HG03571 (cell line): ENCODE measurements at regions not wholly inside any gene's neighbourhood (a gene's known extent, or its start where the extent isn't known, plus 50 kb on each side); places are given as distances from the start of the nearest gene placed in this dataset.
A peak's percentile ranks its signal among the peaks of the same experiment; 100 is the strongest.

Source experiments
- ATAC-seq: cut with Tn5 transposase; IDR thresholded peaks from one replicate; pipeline ENCODE4 v1.9.1; 2021; ENCODE audit not compliant: unreplicated experiment

DNA sequence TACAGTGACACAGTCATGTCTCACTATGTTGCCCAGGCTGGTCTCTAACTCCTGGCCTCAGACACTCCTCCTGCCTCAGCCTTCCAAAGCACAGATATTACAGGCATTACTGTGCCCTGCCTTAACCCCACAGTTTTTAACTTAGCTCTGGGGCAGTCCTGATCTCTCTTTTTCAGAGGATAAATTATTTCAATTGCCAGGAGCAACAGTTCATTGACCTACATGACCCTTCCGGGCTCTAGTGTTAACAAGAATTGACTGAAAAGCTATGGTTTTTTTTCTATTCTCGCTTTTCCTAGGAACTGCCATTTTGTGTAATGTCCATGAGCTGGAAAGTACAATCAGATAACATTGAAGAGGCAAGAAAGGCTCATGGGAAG, 92.8 kb downstream of the HNRNPLL start:
- no peak for ATAC-seq

- ATAC-seq: no peak
These were observed 93.3 kb downstream of the HNRNPLL start for GRCh38 chr2:38509314-38509946.

- no peak for ATAC-seq
These were observed 94.3 kb downstream of the HNRNPLL start for GRCh38 chr2:38508311-38509039.

GRCh38 chr2:38507712-38508111, 95.0 kb downstream of the HNRNPLL start:
- ATAC-seq: no peak

- ATAC-seq: no peak
These were observed 96.9 kb downstream of the HNRNPLL start for GRCh38 chr2:38505779-38506178.

GRCh38 chr2:38504169-38504568, 98.6 kb downstream of the HNRNPLL start:
- ATAC-seq: no peak

DNA sequence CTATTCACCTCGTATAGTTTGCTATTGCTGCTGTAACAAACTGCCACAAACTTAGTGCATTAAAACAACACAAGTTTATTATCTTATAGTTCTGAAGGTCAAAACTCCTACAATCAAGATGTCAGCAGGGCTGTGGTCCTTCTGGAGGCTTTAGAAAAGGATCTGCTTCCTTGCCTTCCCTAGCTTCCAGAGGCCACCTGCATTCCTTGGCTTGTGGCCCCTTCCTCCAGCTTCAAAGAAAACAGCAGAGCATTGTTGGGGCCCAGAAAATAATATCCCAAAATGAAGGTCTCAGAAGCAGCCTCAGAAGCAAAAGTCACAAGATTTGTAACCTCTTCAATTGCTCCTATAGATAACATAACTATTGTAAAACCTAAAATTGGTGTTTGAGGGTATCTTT, 100.6 kb downstream of the HNRNPLL start:
- ATAC-seq: no peak

DNA sequence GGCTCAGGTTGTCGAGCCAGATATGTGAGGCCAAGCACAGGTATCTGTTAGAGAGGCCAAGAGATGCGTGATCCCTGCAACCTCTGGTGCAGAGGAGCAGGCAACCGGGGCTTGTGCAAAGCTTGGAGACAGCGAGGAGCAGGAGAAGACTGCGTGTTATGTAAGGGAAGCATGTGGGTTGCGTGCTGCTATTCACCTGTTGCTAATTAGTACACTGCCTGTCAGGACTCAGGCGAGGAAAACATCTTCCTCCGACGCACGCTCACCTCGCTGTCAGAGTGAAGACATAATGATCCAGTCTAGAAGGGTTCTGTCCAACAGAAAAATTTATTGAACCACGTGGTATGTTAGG, 102.5 kb downstream of the HNRNPLL start:
- ATAC-seq: no peak

DNA sequence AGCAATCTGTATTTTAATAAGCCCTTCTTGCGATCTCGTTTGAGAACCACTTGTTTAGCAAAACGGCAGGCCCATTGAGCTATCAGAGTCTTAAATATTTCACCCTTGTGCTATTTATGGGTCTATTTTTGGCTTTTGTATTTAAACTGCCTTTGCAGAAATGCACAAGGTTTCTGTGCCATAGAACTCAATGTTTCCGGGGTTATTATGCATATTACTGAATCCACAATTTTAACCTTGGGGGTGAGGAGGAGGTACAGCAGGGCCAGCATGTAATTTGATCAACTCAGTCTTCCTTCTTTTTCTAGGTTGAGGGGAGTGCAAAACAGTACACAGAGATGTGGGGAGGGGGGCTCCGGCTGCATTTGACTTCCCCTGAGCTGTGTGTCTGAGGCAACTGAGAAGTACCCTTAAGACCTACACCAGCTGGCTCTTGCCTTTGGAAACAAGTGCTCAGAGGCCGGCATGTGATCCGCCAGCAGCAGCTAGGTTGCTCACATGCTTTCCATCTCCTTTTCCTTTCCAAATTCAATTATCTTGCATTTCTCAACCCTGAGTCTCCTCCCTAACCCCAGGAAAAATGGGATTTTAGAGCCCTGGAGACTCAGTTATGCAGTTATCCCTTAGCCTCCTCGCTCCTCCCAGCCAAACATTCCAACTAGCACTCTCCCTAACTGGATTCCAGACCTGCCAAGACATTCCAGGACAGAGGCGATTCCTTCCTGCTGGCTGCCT, 103.0 kb downstream of the HNRNPLL start:
- no peak for ATAC-seq

- ATAC-seq: peak; percentile 55
These were observed 104.7 kb downstream of the HNRNPLL start for GRCh38 chr2:38498045-38498481.

- ATAC-seq: no peak
These were observed 105.1 kb downstream of the HNRNPLL start for GRCh38 chr2:38497670-38498037.

DNA sequence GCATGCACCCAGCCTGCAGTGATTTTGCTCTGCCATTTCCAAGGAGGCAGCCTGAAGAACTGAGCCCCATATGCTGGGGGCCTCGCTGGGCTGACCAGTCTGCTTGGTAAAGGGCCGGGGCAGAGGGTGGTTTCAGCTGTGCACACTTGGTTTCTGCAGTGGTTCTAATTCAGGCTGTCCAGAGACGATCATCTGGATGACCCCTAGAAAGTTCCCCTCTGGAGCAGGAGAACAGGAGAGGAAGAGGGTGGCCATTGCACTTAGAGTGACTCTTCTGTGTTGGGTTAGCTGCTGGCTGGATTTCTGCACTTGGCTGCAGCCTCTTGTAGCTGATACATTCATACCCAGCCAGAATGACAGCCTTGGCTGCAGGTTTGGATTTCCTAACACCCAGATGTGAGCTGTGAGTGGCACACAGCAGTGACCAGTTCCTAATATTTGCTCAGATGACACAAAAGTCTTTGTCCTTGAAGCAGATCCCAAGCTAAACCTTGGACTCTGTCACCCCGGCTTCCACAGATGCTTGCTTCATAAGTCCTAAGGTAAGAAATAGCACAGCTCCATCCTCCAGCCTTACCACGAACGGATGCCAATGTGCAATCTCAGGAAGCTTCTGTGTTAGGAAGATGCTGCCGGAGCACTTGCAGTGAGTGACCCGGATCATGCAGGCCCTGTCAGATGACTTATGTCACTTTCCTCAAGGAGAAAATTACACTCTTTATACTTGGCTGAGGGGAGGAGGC, 105.6 kb downstream of the HNRNPLL start:
- ATAC-seq: no peak

DNA sequence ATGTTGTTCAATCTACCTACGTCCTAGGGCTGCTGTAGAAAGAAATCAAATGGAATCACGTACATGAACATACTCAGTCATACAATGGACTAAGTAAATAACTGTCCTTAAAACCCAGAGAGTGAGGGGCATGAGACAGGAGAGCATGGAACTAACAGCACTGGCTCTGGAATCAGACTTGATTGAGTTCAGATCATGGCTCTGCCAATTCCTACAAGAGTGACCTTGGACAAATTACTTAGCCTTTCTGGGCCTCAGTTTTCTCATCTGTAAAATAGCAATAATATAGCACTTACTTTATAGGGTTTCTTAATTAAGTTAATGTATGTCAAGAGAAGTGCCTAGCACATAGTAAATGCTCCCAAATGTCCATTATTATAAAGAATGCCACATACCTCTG, 106.8 kb downstream of the HNRNPLL start:
- ATAC-seq: no peak

- no peak for ATAC-seq
These were observed 108.3 kb downstream of the HNRNPLL start for GRCh38 chr2:38494394-38494793.

- ATAC-seq: no peak
These were observed 110.6 kb downstream of the HNRNPLL start for GRCh38 chr2:38492042-38492615.

GRCh38 chr2:38491436-38491835, 111.3 kb downstream of the HNRNPLL start:
- no peak for ATAC-seq

GRCh38 chr2:38489846-38490245, 112.8 kb upstream of the ATL2 start:
- no peak for ATAC-seq

- no peak for ATAC-seq
These were observed 110.8 kb upstream of the ATL2 start for GRCh38 chr2:38487852-38488251.

- ATAC-seq: no peak
These were observed 109.3 kb upstream of the ATL2 start for GRCh38 chr2:38486213-38487026.

DNA sequence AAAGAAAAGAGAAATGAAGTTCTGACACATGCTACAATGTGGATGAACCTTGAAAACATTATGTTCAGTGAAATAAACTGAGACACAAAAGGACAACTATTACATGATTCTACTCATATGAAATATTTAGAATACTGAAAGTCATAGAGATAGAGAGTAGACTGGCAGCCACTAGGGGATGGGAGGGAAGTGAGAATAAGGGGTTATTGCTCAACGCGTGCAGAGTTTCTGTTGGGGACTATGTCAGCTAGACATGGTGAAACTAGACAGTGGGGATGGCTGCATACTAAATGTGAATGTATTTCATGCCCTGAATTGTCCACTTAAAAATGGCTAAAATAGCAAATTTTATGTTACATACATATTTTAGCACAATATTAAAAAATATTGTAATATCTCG, 108.7 kb upstream of the ATL2 start:
- ATAC-seq: no peak
